SU-DHL-6 (cell line): ENCODE measurements at regions not wholly inside any gene's neighbourhood (a gene's known extent, or its start where the extent isn't known, plus 50 kb on each side); places are given as distances from the start of the nearest gene placed in this dataset.

Source experiments
- H2AFZ ChIP-seq: fragments of 200-600 bp; sonication (generic); 2 replicates; pipeline ENCODE4 v1.6.1; 2014; ENCODE audit warnings: low read depth, mild to moderate bottlenecking, moderate library complexity, mixed read lengths, antibody characterized with exemption, low read length; ENCODE audit not compliant: severe bottlenecking
- H3F3A ChIP-seq: fragments of 200-600 bp; shearing (Covaris generic); 2 replicates; pipeline ENCODE4 v1.6.0; 2016; ENCODE audit warnings: antibody characterized with exemption, mild to moderate bottlenecking; ENCODE audit not compliant: insufficient read depth
- H3K27ac ChIP-seq: fragments of 200-600 bp; sonication (generic); 2 replicates; pipeline ENCODE4 v1.5.1; 2016; ENCODE audit warnings: low read depth, mild to moderate bottlenecking, low read length, moderate library complexity, mixed read lengths
- H3K27me3 ChIP-seq: fragments of 200-600 bp; sonication (generic), shearing (Covaris generic); 2 replicates; pipeline ENCODE4 v1.6.0; 2014; ENCODE audit warnings: mild to moderate bottlenecking, low read length
- H3K36me3 ChIP-seq: fragments of 200-600 bp; sonication (generic); 2 replicates; pipeline ENCODE4 v1.6.1; 2014; ENCODE audit warnings: mild to moderate bottlenecking, low read length, mixed read lengths
- H3K4me2 ChIP-seq: fragments of 300-600, 200-600 bp; shearing (Covaris generic), sonication (generic); 2 replicates; pipeline ENCODE4 v1.6.0; 2014; ENCODE audit warnings: low read length, low read depth, mild to moderate bottlenecking; ENCODE audit not compliant: poor library complexity, severe bottlenecking
- H3K4me3 ChIP-seq: fragments of 200-600 bp; sonication (generic); 2 replicates; pipeline ENCODE4 v1.5.1; 2014; ENCODE audit warnings: antibody characterized with exemption, low read length, mild to moderate bottlenecking, mixed read lengths; ENCODE audit not compliant: insufficient read depth, poor library complexity, severe bottlenecking
- H3K79me2 ChIP-seq: fragments of 200-600 bp; sonication (generic); 2 replicates; pipeline ENCODE4 v1.6.1; 2014; ENCODE audit warnings: mild to moderate bottlenecking, low read length, moderate library complexity; ENCODE audit not compliant: insufficient read depth
- H3K9ac ChIP-seq: fragments of 200-600 bp; sonication (generic); 2 replicates; pipeline ENCODE4 v1.7.0; 2014; ENCODE audit warnings: mild to moderate bottlenecking, low read length
- H3K9me2 ChIP-seq: fragments of 200-600 bp; sonication (generic); replicated peaks from 2 replicates; pipeline ENCODE4 v1.6.1; 2014; ENCODE audit warnings: low read length; ENCODE audit not compliant: insufficient read depth
- H3K9me3 ChIP-seq: fragments of 200-600 bp; sonication (generic); 2 replicates; pipeline ENCODE4 v1.6.1; 2014; ENCODE audit warnings: low read length, mixed read lengths; ENCODE audit not compliant: insufficient read depth
- H4K20me1 ChIP-seq: fragments of 200-600 bp; sonication (generic); 2 replicates; pipeline ENCODE4 v1.6.1; 2014; ENCODE audit warnings: low read depth, mild to moderate bottlenecking, antibody characterized with exemption, low read length, moderate library complexity, mixed read lengths
- EZH2phosphoT487 ChIP-seq: fragments of 200-600 bp; sonication (generic), shearing (Covaris generic); conservative IDR thresholded peaks from 2 replicates; pipeline ENCODE4 v1.6.1; 2018; ENCODE audit warnings: mild to moderate bottlenecking, antibody characterized with exemption, low read length, moderate library complexity, mixed read lengths
- TF ChIP-seq, protein P1 (sequence below): fragments of 200-600 bp; sonication (generic); IDR thresholded peaks from one replicate; pipeline ENCODE4 v1.5.1; 2017; ENCODE audit warnings: antibody characterized with exemption, mild to moderate bottlenecking, low read length, moderate library complexity; ENCODE audit not compliant: insufficient read depth, poor library complexity, severe bottlenecking

DNA sequence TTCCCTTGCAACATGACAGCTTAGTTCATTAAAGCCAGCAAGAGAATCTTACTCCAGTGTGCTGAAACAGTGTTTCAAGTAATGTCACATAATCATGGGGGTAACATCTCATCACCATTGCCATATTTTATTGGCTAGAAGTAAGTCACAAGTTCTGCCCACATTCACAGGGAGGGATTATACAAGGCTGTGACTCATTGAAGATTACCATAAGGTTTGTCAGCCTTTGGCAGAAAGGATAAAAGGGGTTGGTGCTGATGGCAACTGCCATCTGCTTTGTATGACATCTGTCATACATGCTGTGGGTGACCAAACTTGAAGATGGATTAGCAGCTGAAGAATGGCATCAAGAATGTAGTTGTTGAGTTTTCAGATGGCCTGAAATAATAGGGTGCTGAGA is 61.2 kb downstream of the KCNE4 start:
- no peak overlapping the region for H2AFZ ChIP-seq
- no peaks in the 10 kb centered on the region for H3K79me2 ChIP-seq
- no peaks in the 10 kb centered on the region for H4K20me1 ChIP-seq
- H3K9me2 ChIP-seq, result no peaks in the 10 kb centered on the region
- H3K27me3 ChIP-seq, result no peaks in the 10 kb centered on the region
- H3K9ac ChIP-seq, result no peak overlapping the region
- TF ChIP-seq, protein P1, sequence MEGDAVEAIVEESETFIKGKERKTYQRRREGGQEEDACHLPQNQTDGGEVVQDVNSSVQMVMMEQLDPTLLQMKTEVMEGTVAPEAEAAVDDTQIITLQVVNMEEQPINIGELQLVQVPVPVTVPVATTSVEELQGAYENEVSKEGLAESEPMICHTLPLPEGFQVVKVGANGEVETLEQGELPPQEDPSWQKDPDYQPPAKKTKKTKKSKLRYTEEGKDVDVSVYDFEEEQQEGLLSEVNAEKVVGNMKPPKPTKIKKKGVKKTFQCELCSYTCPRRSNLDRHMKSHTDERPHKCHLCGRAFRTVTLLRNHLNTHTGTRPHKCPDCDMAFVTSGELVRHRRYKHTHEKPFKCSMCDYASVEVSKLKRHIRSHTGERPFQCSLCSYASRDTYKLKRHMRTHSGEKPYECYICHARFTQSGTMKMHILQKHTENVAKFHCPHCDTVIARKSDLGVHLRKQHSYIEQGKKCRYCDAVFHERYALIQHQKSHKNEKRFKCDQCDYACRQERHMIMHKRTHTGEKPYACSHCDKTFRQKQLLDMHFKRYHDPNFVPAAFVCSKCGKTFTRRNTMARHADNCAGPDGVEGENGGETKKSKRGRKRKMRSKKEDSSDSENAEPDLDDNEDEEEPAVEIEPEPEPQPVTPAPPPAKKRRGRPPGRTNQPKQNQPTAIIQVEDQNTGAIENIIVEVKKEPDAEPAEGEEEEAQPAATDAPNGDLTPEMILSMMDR, result no peak
- TF ChIP-seq EZH2phosphoT487, result no peak
- H3K9me3 ChIP-seq, result no peaks in the 10 kb centered on the region
- H3K4me2 ChIP-seq, result no peak overlapping the region
- no peaks in the 10 kb centered on the region for H3K36me3 ChIP-seq
- no peaks in the 10 kb centered on the region for H3F3A ChIP-seq
- H3K4me3 ChIP-seq, result no peak overlapping the region
- no peak overlapping the region for H3K27ac ChIP-seq

DNA sequence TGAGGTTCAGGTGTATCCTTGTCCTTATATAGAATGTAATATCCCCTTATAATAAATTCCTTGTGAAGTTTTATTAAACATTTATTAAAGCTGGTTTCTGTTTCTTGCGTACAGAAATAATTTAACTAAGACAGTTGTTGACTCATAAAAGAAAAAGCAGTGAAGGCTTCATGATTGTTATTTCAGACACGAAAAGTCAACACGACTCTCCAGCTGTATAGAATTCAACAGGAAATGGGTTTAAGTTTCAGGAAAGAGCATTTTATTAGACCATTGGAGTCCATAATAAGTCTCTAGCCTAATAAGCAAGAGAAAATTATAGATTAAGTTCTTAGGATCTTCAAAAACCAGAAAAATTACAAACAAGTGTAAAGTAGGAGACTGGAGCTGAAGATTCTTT is 62.2 kb downstream of the KCNE4 start:
- no peaks in the 10 kb centered on the region for H3K27me3 ChIP-seq
- H3K9me3 ChIP-seq, result no peaks in the 10 kb centered on the region
- no peak overlapping the region for H3K4me2 ChIP-seq
- no peaks in the 10 kb centered on the region for H3F3A ChIP-seq
- no peak overlapping the region for H3K27ac ChIP-seq
- no peaks in the 10 kb centered on the region for H4K20me1 ChIP-seq
- H3K79me2 ChIP-seq, result no peaks in the 10 kb centered on the region
- no peak overlapping the region for H3K9ac ChIP-seq
- H3K4me3 ChIP-seq, result no peak overlapping the region
- TF ChIP-seq EZH2phosphoT487, result no peak
- TF ChIP-seq, protein P1, result no peak
- no peaks in the 10 kb centered on the region for H3K36me3 ChIP-seq
- no peak overlapping the region for H2AFZ ChIP-seq
- H3K9me2 ChIP-seq, result no peaks in the 10 kb centered on the region

DNA sequence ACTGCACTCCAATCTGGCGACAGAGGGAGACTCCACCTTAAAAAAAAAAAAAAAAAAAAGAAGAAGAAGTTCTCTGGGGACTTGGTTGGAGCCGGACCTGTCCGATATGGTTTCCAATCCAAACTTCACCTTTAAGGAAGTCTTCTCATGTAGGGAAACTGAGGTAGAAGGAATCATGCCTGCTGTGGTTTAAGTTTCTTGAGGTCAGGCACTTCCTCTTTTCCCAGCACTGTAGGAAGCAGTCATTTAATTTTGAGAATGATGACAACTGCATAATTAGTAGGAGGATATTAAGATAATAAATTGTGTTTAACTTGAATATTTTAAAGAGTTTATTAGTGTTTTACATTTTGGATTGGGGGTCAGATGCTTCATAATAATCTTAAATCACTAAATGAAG is 62.9 kb downstream of the KCNE4 start:
- Histone ChIP-seq H2AFZ (no peak overlapping the region), H3K27me3 (no peaks in the 10 kb centered on the region), H3K27ac (no peak overlapping the region), H3K9me3 (no peaks in the 10 kb centered on the region), H3K9me2 (no peaks in the 10 kb centered on the region), H3K79me2 (no peaks in the 10 kb centered on the region), H3K36me3 (no peaks in the 10 kb centered on the region), H3F3A (no peaks in the 10 kb centered on the region), H3K9ac (no peak overlapping the region), H4K20me1 (no peaks in the 10 kb centered on the region), H3K4me2 (no peak overlapping the region), H3K4me3 (no peak overlapping the region)
- TF ChIP-seq EZH2phosphoT487, result no peak
- TF ChIP-seq, protein P1, result no peak

DNA sequence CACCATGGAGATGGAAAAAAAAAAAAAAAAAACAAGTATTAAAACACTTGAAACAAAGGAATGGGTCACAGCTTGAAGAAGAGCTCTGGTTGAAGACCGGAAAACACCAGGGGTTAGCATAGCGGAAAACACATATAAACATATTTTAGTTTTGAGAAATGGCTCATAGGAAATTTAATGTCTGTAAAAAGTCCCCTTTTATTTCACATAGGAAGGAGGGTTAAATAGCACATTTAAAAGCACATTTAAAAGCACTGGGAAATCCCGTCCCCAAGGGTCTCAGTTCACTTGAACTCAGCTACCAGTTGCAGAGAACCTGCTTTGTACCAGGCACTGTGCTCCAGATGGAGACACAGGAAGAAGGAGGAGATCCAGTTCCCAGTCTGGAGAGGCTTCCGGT is 65.5 kb downstream of the KCNE4 start:
- TF ChIP-seq, protein P1, result no peak
- TF ChIP-seq EZH2phosphoT487, result no peak
- Histone ChIP-seq H3K36me3 (no peaks in the 10 kb centered on the region), H3K79me2 (no peaks in the 10 kb centered on the region), H3F3A (no peaks in the 10 kb centered on the region), H4K20me1 (no peaks in the 10 kb centered on the region), H3K4me3 (no peak overlapping the region), H3K9me3 (no peaks in the 10 kb centered on the region), H3K27me3 (no peaks in the 10 kb centered on the region), H3K9me2 (no peaks in the 10 kb centered on the region), H3K27ac (no peak overlapping the region), H2AFZ (no peak overlapping the region), H3K9ac (no peak overlapping the region), H3K4me2 (no peak overlapping the region)
